ENCODE measurements at regions not wholly inside any gene's neighbourhood (a gene's known extent, or its start where the extent isn't known, plus 50 kb on each side); places are given as distances from the start of the nearest gene placed in this dataset.

DNA sequence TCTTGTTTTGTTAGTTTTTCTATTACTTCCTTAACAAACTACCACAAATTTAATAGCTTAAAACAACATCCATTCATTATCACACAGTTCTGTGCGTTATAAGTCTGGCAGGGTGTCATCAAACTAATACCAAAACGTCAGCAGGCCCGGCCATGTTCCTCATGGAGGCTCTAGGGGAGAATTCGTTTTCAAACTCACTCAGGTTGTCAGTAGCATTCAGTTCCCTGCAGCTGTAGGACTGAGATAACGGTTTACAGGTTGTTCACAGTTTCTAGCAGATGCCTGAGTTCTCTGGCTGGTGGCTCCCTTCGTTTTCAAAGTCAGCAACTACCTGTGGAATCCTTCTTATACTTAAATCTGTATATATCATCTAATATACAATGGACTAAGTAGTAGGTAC, 72.5 kb upstream of the PRSS16 start:
- TF ChIP-seq CTCF (IDR thresholded peaks at IDR 0.05) (no peak), POLR2A (IDR thresholded peaks at IDR 0.05) (no peak)
- H3K27ac ChIP-seq: no peak overlapping the region
- H3K36me3 ChIP-seq: no peaks in the 10 kb centered on the region
- intact Hi-C loops (cut with DNase I; ENCODE audit: low total_unique reads): loop anchor here (10.0 kb wide), 1 partner anchor 580 kb away; no protein-coding TSS in a partner anchor
- no peaks in the 10 kb centered on the region for H3K27me3 ChIP-seq
- no peak for DNase-seq
- H3K4me1 ChIP-seq: no peaks in the 10 kb centered on the region
- no peaks in the 10 kb centered on the region for H3K9me3 ChIP-seq
- H3K4me3 ChIP-seq: no peak overlapping the region

DNA sequence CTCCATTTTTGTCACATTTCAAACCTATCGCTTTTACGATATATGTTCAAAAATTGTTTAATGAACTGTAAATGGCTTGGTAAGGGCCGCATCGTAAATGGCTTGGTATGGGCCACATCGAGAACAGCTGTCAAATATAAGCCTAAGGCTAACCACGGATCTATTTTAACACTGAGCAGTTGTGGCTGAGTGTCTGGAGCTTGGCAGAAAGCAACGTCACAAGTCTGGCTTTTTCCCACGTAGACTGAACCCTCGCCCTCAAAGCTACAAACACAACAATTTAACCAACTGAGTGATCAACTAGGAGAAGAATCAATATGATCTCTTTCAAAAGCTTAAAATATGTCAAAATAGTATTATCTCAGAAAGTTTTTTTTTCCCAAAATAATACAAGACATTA, 71.4 kb upstream of the PRSS16 start:
- no peaks in the 10 kb centered on the region for H3K9me3 ChIP-seq
- no peak overlapping the region for H3K4me3 ChIP-seq
- no peaks in the 10 kb centered on the region for H3K4me1 ChIP-seq
- no peak for TF ChIP-seq CTCF (IDR thresholded peaks at IDR 0.05)
- H3K27me3 ChIP-seq: no peaks in the 10 kb centered on the region
- intact Hi-C loops (cut with DNase I; ENCODE audit: low total_unique reads): loop anchor here (10.0 kb wide), 1 partner anchor 579 kb away; no protein-coding TSS in a partner anchor
- no peak for DNase-seq
- H3K36me3 ChIP-seq: no peaks in the 10 kb centered on the region
- no peak overlapping the region for H3K27ac ChIP-seq

- intact Hi-C loops (cut with DNase I; ENCODE audit: low total_unique reads): loop anchor here (10.0 kb wide), 1 partner anchor 578 kb away; no protein-coding TSS in a partner anchor
- H3K4me1 ChIP-seq: no peaks in the 10 kb centered on the region
- no peak for TF ChIP-seq CTCF (IDR thresholded peaks at IDR 0.05)
- TF ChIP-seq POLR2A (IDR thresholded peaks at IDR 0.05): no peak
- no peaks in the 10 kb centered on the region for H3K36me3 ChIP-seq
- no peaks in the 10 kb centered on the region for H3K9me3 ChIP-seq
- H3K27ac ChIP-seq: peak overlapping the region; percentile 84 to 87
- no peaks in the 10 kb centered on the region for H3K27me3 ChIP-seq
- peak overlapping the region; percentile 82 to 88 for H3K4me3 ChIP-seq
- DNase-seq: peak; percentile 59 to 62
Measured at GRCh38 chr6:27176523-27177484, 70.7 kb upstream of the PRSS16 start.

DNA sequence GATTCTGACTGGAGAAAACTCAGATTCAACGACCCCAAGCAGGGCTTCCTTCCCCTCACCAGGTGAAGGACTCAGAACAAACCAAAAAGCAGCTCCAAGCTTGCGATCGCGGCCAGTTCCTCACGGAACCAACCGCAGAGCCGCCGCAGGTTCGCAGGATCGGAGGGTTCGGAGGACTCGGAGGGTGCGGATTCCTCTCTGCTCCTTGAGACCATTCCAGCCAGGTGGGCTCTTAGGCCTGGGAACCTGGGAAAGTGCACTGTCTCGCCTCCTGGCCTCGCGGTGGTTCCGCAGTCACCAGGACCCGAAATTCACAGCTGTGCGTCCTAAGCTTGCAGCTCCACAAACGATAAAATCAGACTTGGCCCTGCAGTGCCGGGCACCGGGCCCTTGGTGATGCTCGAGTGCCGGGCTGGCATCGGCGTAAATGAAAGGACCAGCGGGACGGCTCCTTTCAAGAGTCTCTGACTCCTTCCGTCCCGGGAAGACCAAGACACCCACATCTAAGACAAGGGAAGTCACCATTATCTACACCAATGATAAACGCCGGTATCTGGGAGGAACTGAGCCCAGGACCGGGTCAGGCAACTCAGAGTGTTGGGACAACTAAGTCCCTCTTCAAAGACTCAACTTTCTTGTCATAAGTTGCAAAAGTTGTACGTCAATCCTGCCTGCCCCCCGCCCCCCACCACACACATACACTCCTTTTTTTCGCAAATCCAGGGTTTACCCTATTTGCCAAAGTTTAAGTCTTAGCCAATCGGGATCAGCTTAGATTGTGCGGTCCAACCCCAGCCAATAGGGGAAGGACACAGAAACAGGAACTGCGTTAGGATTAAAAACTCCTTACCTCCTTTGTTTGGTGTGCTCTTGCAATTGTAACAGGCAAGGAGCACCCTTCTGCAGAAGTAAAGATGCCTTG, 69.8 kb upstream of the PRSS16 start:
- Histone ChIP-seq H3K4me1 (no peaks in the 10 kb centered on the region), H3K27me3 (no peaks in the 10 kb centered on the region), H3K27ac (peak overlapping the region; percentile 84 to 87), H3K9me3 (no peaks in the 10 kb centered on the region), H3K36me3 (no peaks in the 10 kb centered on the region), H3K4me3 (peak overlapping the region; percentile 82 to 88)
- TF ChIP-seq CTCF (IDR thresholded peaks at IDR 0.05) (peak in 1 of 4 experiments; percentile 29), POLR2A (IDR thresholded peaks at IDR 0.05) (peak; percentile 35 to 44)
- intact Hi-C loops (cut with DNase I; ENCODE audit: low total_unique reads): loop anchor here (10.0 kb wide), 1 partner anchor 577 kb away; no protein-coding TSS in a partner anchor
- DNase-seq: peak; percentile 66 to 71

All from uterus (tissue), 3 donors.